Caco-2 (cell line): ENCODE measurements at regions not wholly inside any gene's neighbourhood (a gene's known extent, or its start where the extent isn't known, plus 50 kb on each side); places are given as distances from the start of the nearest gene placed in this dataset.

ENCODE experiments used
- BruUV-seq: library from RNA; stranded (reverse); fragments of 400-500 nt; replicated peaks from 2 replicates; lab custom pipeline; 2021; lab: Mats Ljungman, UMichigan
- CTCF ChIA-PET: fragments of 300-600 bp; sonication (Branson Sonifier 250); formaldehyde crosslinking; loops from one replicate; lab custom pipeline; 2022; ENCODE audit warnings: antibody characterized with exemption; lab: Charles Lee
- POLR2A ChIA-PET: fragments of 300-600 bp; sonication (Branson Sonifier 250); formaldehyde crosslinking; loops from one replicate; lab custom pipeline; 2022; ENCODE audit warnings: antibody characterized with exemption; lab: Charles Lee
- DNase-seq, 2 experiments: peaks; one replicate each; pipeline versions ENCODE4 v3.0.0 to v3.0.0-alpha.2; 2020 to 2022
- H3K27me3 ChIP-seq: replicated peaks from 2 replicates; pipeline ENCODE4 v1.6.0; 2011; ENCODE audit warnings: low read length; ENCODE audit not compliant: control insufficient read depth, insufficient read depth
- H3K36me3 ChIP-seq: 2 replicates; pipeline ENCODE4 v1.5.1; 2011; ENCODE audit warnings: low read length; ENCODE audit not compliant: control insufficient read depth, insufficient read depth
- H3K4me1 ChIP-seq: fragments of 250-450 bp; sonication (Bioruptor Pico); 2 replicates; pipeline ENCODE4 v1.5.1; 2020; ENCODE audit warnings: mild to moderate bottlenecking
- H3K4me3 ChIP-seq: 2 replicates; pipeline ENCODE4 v1.5.1; 2011; ENCODE audit warnings: low read depth, mild to moderate bottlenecking, control low read depth, low read length
- H3K9me3 ChIP-seq: fragments of 250-450 bp; sonication (Bioruptor Pico); 2 replicates; pipeline ENCODE4 v1.5.1; 2020; ENCODE audit warnings: mild to moderate bottlenecking, moderate library complexity
- H3K27ac Mint-ChIP-seq: one replicate; pipeline ENCODE4 v1.8.0; 2022; ENCODE audit warnings: mixed read lengths; ENCODE audit not compliant: unreplicated experiment
- H3K27me3 Mint-ChIP-seq: one replicate; pipeline ENCODE4 v1.8.0; 2022; ENCODE audit warnings: mixed read lengths; ENCODE audit not compliant: insufficient read depth, unreplicated experiment
- H3K36me3 Mint-ChIP-seq: one replicate; pipeline ENCODE4 v1.8.0; 2022; ENCODE audit warnings: mild to moderate bottlenecking, mixed read lengths; ENCODE audit not compliant: insufficient read depth, unreplicated experiment
- H3K4me1 Mint-ChIP-seq: one replicate; pipeline ENCODE4 v1.8.0; 2022; ENCODE audit warnings: low read depth, mixed read lengths; ENCODE audit not compliant: unreplicated experiment
- H3K4me3 Mint-ChIP-seq: one replicate; pipeline ENCODE4 v1.8.0; 2022; ENCODE audit warnings: mild to moderate bottlenecking, moderate library complexity, mixed read lengths; ENCODE audit not compliant: unreplicated experiment
- H3K9me3 Mint-ChIP-seq: one replicate; pipeline ENCODE4 v1.8.0; 2022; ENCODE audit warnings: mixed read lengths; ENCODE audit not compliant: unreplicated experiment
- CTCF ChIP-seq, 2 experiments: fragments of 200-600 bp in 1 of 2; IDR thresholded peaks; 1 replicate in 1 of 2; 2 replicates in 1 of 2; pipeline versions ENCODE4 v1.5.1 to v1.8.0; 2011 to 2022; ENCODE audit warnings: antibody characterized with exemption in 1 of 2, control low read depth in 1 of 2, inconsistent platforms in 1 of 2, low read depth in 1 of 2, low read length in 1 of 2, mild to moderate bottlenecking in 1 of 2, moderate library complexity in 1 of 2; ENCODE audit not compliant: insufficient read depth in 1 of 2, severe bottlenecking in 1 of 2, unreplicated experiment in 1 of 2
- intact Hi-C: fragments of 100-400 bp; cut with micrococcal nuclease; formaldehyde crosslinking; loops from one replicate; pipeline ENCODE4 v1.10.0; 2022; ENCODE audit not compliant: unreplicated experiment

DNA sequence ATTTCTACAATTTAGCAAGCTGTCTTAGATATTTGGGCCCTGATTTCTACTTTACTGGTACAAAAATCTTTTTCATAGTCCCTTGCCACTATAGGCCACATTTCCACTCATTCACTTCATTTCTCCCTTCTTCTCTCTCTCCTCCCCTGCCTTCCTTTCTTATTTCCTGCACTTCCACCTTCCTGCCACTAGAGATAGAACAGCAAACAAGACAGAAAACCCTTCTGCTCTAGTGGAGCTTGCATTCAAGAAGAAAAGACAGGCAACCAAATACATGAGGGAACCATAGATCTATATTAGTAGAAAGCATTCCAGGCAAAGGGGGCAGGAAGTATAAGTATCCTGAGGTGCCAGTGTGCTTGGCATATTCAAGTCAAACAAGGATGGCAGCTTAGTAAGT, 623.5 kb downstream of the FLRT2 start:
- DNase-seq, result no peak
- Histone ChIP-seq H3K36me3 (no peaks in the 10 kb centered on the region), H3K4me3 (no peak overlapping the region), H3K4me1 (no peaks in the 10 kb centered on the region), H3K27me3 (no peaks in the 10 kb centered on the region), H3K9me3 (no peaks in the 10 kb centered on the region)
- peak; percentile 41 to 45 for TF ChIP-seq CTCF (IDR thresholded peaks at IDR 0.05; ENCODE audit: insufficient read depth in 1 of 2, low read depth in 1 of 2, low read length in 1 of 2, severe bottlenecking in 1 of 2, unreplicated experiment in 1 of 2)
- H3K4me1 Mint-ChIP-seq, result no peaks in the 10 kb centered on the region
- no peaks in the 10 kb centered on the region for H3K36me3 Mint-ChIP-seq
- intact Hi-C loops, result no loop called here
- no TSS peak for BruUV-seq
- ChIA-PET CTCF (no interaction called here), POLR2A (no interaction called here)
- no peaks in the 10 kb centered on the region for H3K9me3 Mint-ChIP-seq
- H3K4me3 Mint-ChIP-seq, result no peak overlapping the region
- H3K27ac Mint-ChIP-seq, result no peak overlapping the region
- no peaks in the 10 kb centered on the region for H3K27me3 Mint-ChIP-seq

DNA sequence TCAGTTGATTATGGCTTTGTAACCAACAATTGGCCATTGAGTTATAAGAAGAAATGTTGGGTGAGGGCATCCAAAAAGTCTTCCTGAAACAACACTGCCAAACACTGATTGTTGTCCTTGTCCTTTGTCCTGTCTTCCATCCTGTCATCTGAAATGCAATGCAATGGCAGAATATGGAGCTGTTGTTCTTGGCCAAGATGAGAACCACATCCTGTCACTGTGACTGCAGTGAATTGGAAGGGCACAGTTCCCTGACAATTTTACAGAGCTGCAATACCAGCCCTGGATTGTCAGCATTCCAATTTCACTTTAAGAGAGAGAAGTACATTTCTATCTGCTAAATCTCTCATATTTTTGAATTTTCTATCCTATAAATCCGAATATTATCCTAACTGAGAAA, 613.3 kb downstream of the FLRT2 start:
- no peaks in the 10 kb centered on the region for H3K27me3 Mint-ChIP-seq
- no peaks in the 10 kb centered on the region for H3K36me3 Mint-ChIP-seq
- no peaks in the 10 kb centered on the region for H3K27me3 ChIP-seq
- DNase-seq, result no peak
- no peak overlapping the region for H3K4me3 Mint-ChIP-seq
- POLR2A ChIA-PET, result no interaction called here
- H3K9me3 ChIP-seq, result no peaks in the 10 kb centered on the region
- no peaks in the 10 kb centered on the region for H3K36me3 ChIP-seq
- H3K4me1 Mint-ChIP-seq, result no peaks in the 10 kb centered on the region
- CTCF ChIA-PET, result no interaction called here
- H3K27ac Mint-ChIP-seq, result no peak overlapping the region
- no peak overlapping the region for H3K4me3 ChIP-seq
- H3K4me1 ChIP-seq, result no peaks in the 10 kb centered on the region
- no peak for TF ChIP-seq CTCF (IDR thresholded peaks at IDR 0.05; ENCODE audit: insufficient read depth in 1 of 2, low read depth in 1 of 2, low read length in 1 of 2, severe bottlenecking in 1 of 2, unreplicated experiment in 1 of 2)
- intact Hi-C loops, result no loop called here
- H3K9me3 Mint-ChIP-seq, result no peaks in the 10 kb centered on the region
- BruUV-seq, result no TSS peak

DNA sequence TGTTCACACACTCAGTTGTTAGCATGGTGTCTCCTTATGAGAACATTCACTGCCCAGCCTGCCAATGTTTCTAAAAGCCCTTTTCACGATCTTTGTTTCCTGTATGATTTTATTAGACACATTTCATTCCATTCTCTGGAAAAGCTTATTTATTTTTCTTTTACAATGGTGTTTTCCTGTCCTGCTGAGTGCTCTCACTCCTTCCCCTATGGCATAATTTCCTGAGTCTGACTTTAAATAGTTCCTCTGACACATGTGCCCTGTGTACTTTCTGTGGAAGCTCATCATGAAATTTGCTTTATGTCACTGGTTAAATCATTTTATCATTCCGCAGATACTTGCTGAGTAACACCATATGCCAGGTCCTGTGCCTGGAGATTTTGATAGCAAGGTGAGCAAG, 612.0 kb downstream of the FLRT2 start:
- CTCF ChIA-PET, result no interaction called here
- no peaks in the 10 kb centered on the region for H3K36me3 Mint-ChIP-seq

More for the DNA sequence above, 612.0 kb downstream of the FLRT2 start:
- Histone ChIP-seq H3K36me3 (no peaks in the 10 kb centered on the region), H3K4me3 (no peak overlapping the region), H3K27me3 (no peaks in the 10 kb centered on the region), H3K4me1 (no peaks in the 10 kb centered on the region), H3K9me3 (no peaks in the 10 kb centered on the region)
- Mint-ChIP-seq H3K4me3 (no peak overlapping the region), H3K27me3 (no peaks in the 10 kb centered on the region), H3K4me1 (no peaks in the 10 kb centered on the region), H3K27ac (no peak overlapping the region), H3K9me3 (no peaks in the 10 kb centered on the region)
- TF ChIP-seq CTCF (IDR thresholded peaks at IDR 0.05; ENCODE audit: insufficient read depth in 1 of 2, low read depth in 1 of 2, low read length in 1 of 2, severe bottlenecking in 1 of 2, unreplicated experiment in 1 of 2), result no peak
- POLR2A ChIA-PET, result no interaction called here
- no TSS peak for BruUV-seq
- intact Hi-C loops, result no loop called here
- no peak for DNase-seq
